Fibroblast of villous mesenchyme (primary cell): ENCODE measurements at regions not wholly inside any gene's neighbourhood (a gene's known extent, or its start where the extent isn't known, plus 50 kb on each side); places are given as distances from the start of the nearest gene placed in this dataset.

ENCODE experiments used
- DNase-seq: peaks from one replicate; pipeline ENCODE4 v3.0.0-alpha.2; 2010; ENCODE audit warnings: low read depth
- H3K4me3 ChIP-seq: 2 replicates; pipeline ENCODE4 v1.5.1; 2011; ENCODE audit warnings: low read depth, mild to moderate bottlenecking, low read length
- CTCF ChIP-seq: IDR thresholded peaks from 2 replicates; pipeline ENCODE4 v1.5.1; 2012; ENCODE audit warnings: low read depth, mild to moderate bottlenecking, low read length; ENCODE audit not compliant: insufficient read depth

- DNase-seq, result no peak
- no peak overlapping the region for H3K4me3 ChIP-seq
- TF ChIP-seq CTCF, result no peak
Observed at GRCh38 chr2:11932962-11933361, 186.5 kb downstream of the LPIN1 start.

DNA sequence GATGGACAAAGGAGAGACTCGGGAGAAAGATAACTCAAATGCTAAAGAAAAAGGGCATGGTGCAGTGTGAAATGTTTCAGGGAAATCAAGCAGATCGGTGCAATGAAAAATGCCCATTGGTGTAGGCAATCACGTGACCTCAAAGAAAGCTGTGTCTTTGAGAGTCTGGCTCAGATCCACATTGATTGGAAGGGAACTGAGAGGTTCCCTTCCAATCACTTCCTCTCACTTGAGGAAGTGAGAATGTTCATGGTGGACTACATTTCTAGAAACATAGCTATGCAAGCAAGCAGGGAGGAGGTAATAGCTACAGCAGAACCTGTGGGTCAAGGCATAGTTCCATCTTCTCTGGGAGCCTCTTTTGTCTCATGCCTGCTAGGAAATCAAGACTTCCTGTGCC, 187.4 kb downstream of the LPIN1 start:
- H3K4me3 ChIP-seq, result no peak overlapping the region
- no peak for TF ChIP-seq CTCF
- no peak for DNase-seq

DNA sequence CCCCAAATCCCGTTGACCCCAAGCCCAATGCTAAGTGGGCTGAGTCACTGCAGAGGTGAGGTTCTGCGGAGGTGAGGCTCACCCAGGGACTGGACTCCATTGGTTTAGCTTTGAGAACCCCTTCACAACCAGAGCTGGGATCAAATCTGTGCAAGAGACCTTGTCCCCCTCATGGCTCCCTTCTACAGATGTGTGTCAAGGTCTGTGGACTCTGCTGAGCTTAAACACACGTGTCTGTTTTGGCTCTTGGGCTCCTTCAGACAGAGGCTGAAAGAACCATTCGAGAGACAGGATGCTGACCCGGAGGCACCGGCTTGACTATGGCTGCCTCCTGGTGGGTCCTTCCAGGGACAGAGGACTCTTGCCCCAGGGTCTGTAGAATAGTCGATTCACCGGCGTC, 190.3 kb downstream of the LPIN1 start:
- H3K4me3 ChIP-seq, result no peak overlapping the region

GRCh38 chr2:11938196-11938595, 191.8 kb downstream of the LPIN1 start:
- H3K4me3 ChIP-seq, result no peak overlapping the region
- peak; percentile 89 for DNase-seq
- no peak for TF ChIP-seq CTCF

More for the DNA sequence above, 190.3 kb downstream of the LPIN1 start:
- no peak for TF ChIP-seq CTCF
- no peak for DNase-seq

DNA sequence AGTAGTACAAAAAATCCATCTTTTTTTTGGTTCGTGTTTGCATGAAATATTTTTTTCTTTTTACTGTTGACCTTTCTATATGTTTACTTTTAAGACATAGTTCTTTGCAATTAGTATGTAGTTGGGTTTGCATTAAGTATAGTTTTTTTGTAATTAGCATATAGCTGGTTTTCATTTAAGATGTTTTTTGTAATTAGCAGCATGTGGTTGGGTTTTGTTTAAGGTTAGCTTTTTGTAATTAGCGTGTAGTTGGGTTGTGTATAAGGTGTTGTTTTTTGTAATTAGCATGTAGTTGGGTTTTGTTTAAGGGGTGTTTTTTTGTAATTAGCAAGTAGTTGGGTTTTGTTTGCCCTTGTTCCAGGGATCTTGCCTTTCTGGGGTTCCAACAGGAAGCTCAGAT, 193.1 kb downstream of the LPIN1 start:
- no peak for TF ChIP-seq CTCF
- no peak for DNase-seq
- no peak overlapping the region for H3K4me3 ChIP-seq

DNA sequence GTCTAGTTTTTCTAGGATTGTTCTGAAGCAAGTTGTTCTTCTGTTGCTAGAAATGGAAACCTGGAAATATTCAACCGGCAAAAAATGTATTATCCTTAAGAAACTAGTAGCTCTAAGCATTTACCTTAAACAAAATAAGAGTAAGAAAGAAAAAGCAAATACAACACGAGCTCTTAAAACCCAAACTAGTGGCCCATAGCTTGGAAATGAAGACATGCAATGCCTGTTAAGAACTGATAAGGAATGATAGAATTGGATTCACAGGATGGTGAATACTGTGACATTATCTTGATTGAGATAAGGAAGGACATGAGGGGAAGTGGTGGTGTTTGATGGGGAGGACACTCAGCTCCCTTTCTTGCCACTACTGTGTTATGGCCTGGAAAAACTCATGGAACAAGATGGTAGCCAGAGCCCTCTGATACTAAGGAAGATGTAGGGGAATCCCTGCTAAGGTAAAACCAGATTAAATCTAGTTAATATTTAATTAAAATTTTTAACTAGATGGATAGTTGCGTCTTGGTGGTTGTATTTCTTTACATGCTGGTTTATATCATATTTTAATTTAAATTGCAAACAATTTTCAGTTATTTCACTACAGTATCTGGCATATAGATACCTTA, 193.8 kb downstream of the LPIN1 start:
- H3K4me3 ChIP-seq, result no peak overlapping the region
- no peak for TF ChIP-seq CTCF
- no peak for DNase-seq

GRCh38 chr2:11940799-11941198, 194.4 kb downstream of the LPIN1 start:
- no peak for TF ChIP-seq CTCF
- no peak overlapping the region for H3K4me3 ChIP-seq
- DNase-seq, result no peak
